Fibroblast of lung (primary cell): ENCODE measurements at regions not wholly inside any gene's neighbourhood (a gene's known extent, or its start where the extent isn't known, plus 50 kb on each side); places are given as distances from the start of the nearest gene placed in this dataset.

Experiments
- CTCF ChIP-seq, 2 donors: IDR thresholded peaks in 1 of 2; conservative IDR thresholded peaks in 1 of 2; 1 replicate in 1 of 2; 2 replicates in 1 of 2; pipeline ENCODE4 v1.5.1; 2011 to 2012; ENCODE audit warnings: low read length in 2 of 2, control low read depth in 1 of 2, inconsistent platforms in 1 of 2, low read depth in 1 of 2, mild to moderate bottlenecking in 1 of 2
- EZH2 ChIP-seq: IDR thresholded peaks from 2 replicates; pipeline ENCODE4 v1.5.1; 2012; ENCODE audit warnings: low read length, control low read depth, mild to moderate bottlenecking; ENCODE audit errors: missing control alignments

GRCh38 chr13:60755380-60756163 lies 358.6 kb downstream of the TDRD3 start:
- no peak for TF ChIP-seq CTCF (conservative IDR thresholded peaks at IDR 0.05 in 1 of 2, IDR thresholded peaks at IDR 0.05 in 1 of 2; ENCODE audit: low read depth in 1 of 2, low read length in 2 of 2)
- no peak for TF ChIP-seq EZH2
